ENCODE measurements at regions not wholly inside any gene's neighbourhood (a gene's known extent, or its start where the extent isn't known, plus 50 kb on each side); places are given as distances from the start of the nearest gene placed in this dataset.
A peak's percentile ranks its signal among the peaks of the same experiment; 100 is the strongest.
"Not testable (repeated sequence)": the region's sequence is repeated elsewhere in the genome, so short reads cannot be mapped to it uniquely, and the experiment has no call there.

DNA sequence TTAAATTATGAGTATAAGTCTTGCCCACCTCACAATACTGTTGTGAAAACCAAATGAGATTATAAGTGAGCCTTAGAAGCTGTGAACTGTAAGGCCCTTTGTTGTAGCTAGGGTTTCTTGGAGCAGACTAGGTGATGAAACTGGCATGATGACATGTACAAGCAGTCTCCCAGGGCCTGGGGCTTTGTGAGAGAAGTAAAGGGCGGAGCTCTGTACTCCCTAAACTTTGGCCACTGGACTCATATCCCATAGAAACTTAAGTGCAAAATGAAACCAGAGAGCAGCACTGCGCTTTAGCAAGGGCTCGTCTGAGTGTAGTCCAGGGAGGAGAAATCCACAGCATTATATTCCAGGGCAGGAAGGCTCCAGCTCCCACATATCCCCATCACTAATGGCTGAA, 385.6 kb upstream of the FGF16 start:
- H3K9me3 Mint-ChIP-seq, result no peaks in the 10 kb centered on the region
- H3K27me3 Mint-ChIP-seq, result no peaks in the 10 kb centered on the region
- H3K4me3 Mint-ChIP-seq, result no peak overlapping the region
- no peak overlapping the region for H3K27ac Mint-ChIP-seq
- H3K36me3 Mint-ChIP-seq (ENCODE audit: low read depth), result no peaks in the 10 kb centered on the region
- no peaks in the 10 kb centered on the region for H3K4me1 Mint-ChIP-seq (ENCODE audit: low read depth)

DNA sequence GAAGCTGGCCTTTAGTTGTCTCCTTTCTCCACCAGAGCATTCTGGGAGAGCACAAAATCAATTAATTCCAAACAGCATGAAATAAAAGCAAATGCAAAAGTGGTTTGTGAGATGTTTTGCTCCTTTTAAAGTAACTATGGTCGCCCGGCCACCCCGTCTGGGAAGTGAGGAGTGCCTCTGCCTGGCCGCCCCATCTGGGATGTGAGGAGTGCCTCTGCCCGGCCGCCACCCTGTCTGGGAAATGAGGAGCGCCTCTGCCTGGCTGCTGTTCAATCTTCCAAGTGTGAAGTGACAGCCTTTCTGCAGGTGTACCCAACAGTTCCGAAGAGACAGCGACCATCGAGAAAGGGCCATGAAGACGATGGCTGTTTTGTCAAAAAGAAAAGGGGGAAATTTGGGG, 381.3 kb upstream of the FGF16 start:
- H3K27me3 Mint-ChIP-seq, result no peaks in the 10 kb centered on the region
- no peaks in the 10 kb centered on the region for H3K9me3 Mint-ChIP-seq
- H3K36me3 Mint-ChIP-seq (ENCODE audit: low read depth), result no peaks in the 10 kb centered on the region
- no peak overlapping the region for H3K27ac Mint-ChIP-seq
- peaks cover 9% of the 10 kb centered on the region for H3K4me1 Mint-ChIP-seq (ENCODE audit: low read depth)
- no peak overlapping the region for H3K4me3 Mint-ChIP-seq

- no peaks in the 10 kb centered on the region for H3K36me3 Mint-ChIP-seq (ENCODE audit: low read depth)
- H3K4me3 Mint-ChIP-seq, result peak overlapping the region; percentile 27
- peaks cover 1% of the 10 kb centered on the region for H3K27me3 Mint-ChIP-seq
- peak overlapping the region; percentile 29 for H3K27ac Mint-ChIP-seq
- peaks cover 9% of the 10 kb centered on the region for H3K4me1 Mint-ChIP-seq (ENCODE audit: low read depth)
- H3K9me3 Mint-ChIP-seq, result no peaks in the 10 kb centered on the region
Observed at GRCh38 chrX:77070202-77070918, 376.8 kb upstream of the FGF16 start.

DNA sequence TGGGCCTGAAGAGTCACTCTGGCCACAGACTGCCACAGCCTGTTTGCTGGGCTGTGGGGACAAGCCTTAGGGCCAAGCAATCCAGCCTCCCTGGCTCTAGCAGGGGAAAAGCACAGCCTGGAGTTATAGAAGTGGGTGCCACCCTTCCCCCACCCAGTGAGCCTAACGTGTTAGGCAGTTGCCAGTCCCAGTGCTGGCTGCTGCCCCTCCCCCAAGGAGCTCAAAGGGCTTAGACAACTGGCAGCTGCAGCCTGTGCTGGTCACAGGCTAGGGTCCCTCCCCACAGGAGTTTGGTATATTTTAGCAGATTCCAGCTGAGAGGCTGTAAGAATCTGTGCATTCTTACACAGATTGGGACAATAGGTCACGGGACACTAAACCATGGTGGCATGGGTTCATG, 370.3 kb upstream of the FGF16 start:
- Mint-ChIP-seq H3K4me3 (no peak overlapping the region), H3K27me3 (peaks cover 4% of the 10 kb centered on the region), H3K9me3 (peaks cover 11% of the 10 kb centered on the region), H3K36me3 (ENCODE audit: low read depth) (no peaks in the 10 kb centered on the region), H3K27ac (no peak overlapping the region), H3K4me1 (ENCODE audit: low read depth) (no peaks in the 10 kb centered on the region)

DNA sequence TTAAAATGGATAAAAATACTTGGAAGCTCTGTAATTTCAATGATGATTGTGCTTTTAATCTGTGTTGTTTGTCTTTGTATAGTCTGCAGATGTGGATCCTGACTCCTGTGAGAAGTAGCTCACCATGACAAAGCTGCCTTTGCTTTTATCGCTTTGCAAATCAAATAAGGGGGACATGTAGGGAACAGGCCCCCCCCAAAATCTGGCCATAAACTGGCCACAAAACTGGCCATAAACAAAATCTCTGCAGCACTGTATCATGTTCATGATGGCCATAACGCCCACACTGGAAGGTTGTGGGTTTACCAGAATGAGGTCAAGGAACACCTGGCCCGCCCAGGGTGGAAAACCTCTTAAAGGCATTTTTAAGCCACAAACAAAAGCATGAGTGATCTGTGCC, 366.0 kb upstream of the FGF16 start:
- H3K4me1 Mint-ChIP-seq (ENCODE audit: low read depth); H3K27me3 Mint-ChIP-seq: not testable (repeated sequence)
- peaks cover 12% of the 10 kb centered on the region for H3K9me3 Mint-ChIP-seq

GRCh38 chrX:77085372-77085771, 361.8 kb upstream of the FGF16 start:
- H3K4me1 Mint-ChIP-seq (ENCODE audit: low read depth), result no peaks in the 10 kb centered on the region
- H3K27ac Mint-ChIP-seq, result no peak overlapping the region
- no peaks in the 10 kb centered on the region for H3K27me3 Mint-ChIP-seq
- no peaks in the 10 kb centered on the region for H3K36me3 Mint-ChIP-seq (ENCODE audit: low read depth)
- no peak overlapping the region for H3K4me3 Mint-ChIP-seq
- peaks cover 8% of the 10 kb centered on the region for H3K9me3 Mint-ChIP-seq

More for the DNA sequence above, 366.0 kb upstream of the FGF16 start:
- not testable (repeated sequence) for H3K27ac Mint-ChIP-seq; H3K4me3 Mint-ChIP-seq; H3K36me3 Mint-ChIP-seq (ENCODE audit: low read depth)

DNA sequence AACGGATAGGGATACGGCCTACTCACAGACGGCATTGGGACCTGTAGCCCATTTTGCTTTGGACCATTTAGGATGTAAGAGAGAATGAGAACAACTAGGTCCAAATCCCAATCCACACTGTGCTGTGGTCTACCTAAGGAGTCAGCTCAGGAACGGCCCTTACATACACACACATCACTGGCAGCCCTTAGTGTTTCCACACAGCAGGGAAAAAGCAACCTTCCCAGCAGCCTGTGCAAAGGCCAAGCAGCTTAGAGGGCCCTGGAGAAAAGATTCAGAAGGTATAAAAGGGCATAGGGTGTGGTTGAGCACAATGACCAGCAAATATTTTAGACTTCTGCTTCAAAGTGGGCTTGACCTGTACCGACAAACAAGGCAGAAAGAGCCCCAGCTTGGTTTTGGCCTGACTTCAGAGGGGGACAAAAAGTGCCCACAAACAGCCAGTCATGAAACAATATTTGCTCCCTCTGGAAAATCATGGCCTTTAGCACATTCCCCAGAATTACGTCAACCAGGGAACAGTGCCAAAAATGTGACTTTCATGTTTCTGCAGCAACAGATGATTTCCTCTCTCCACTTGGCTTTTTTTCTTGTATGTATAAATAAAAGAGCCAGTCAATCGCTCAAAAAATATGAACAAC, 359.5 kb upstream of the FGF16 start:
- Mint-ChIP-seq H3K4me1 (ENCODE audit: low read depth) (no peaks in the 10 kb centered on the region), H3K27me3 (no peaks in the 10 kb centered on the region), H3K27ac (no peak overlapping the region), H3K36me3 (ENCODE audit: low read depth) (no peaks in the 10 kb centered on the region), H3K4me3 (no peak overlapping the region), H3K9me3 (no peaks in the 10 kb centered on the region)

- H3K4me1 Mint-ChIP-seq (ENCODE audit: low read depth), result no peaks in the 10 kb centered on the region
- H3K9me3 Mint-ChIP-seq, result no peaks in the 10 kb centered on the region
- no peaks in the 10 kb centered on the region for H3K36me3 Mint-ChIP-seq (ENCODE audit: low read depth)
- H3K27me3 Mint-ChIP-seq, result no peaks in the 10 kb centered on the region
- H3K27ac Mint-ChIP-seq, result no peak overlapping the region
- no peak overlapping the region for H3K4me3 Mint-ChIP-seq
Observed at GRCh38 chrX:77088233-77088632, 359.0 kb upstream of the FGF16 start.

- H3K27me3 Mint-ChIP-seq, result no peaks in the 10 kb centered on the region
- H3K4me3 Mint-ChIP-seq, result no peak overlapping the region
- H3K36me3 Mint-ChIP-seq (ENCODE audit: low read depth), result no peaks in the 10 kb centered on the region
- H3K9me3 Mint-ChIP-seq, result no peaks in the 10 kb centered on the region
- H3K27ac Mint-ChIP-seq, result no peak overlapping the region
- no peaks in the 10 kb centered on the region for H3K4me1 Mint-ChIP-seq (ENCODE audit: low read depth)
Observed at GRCh38 chrX:77114501-77114900, 332.7 kb upstream of the FGF16 start.

DNA sequence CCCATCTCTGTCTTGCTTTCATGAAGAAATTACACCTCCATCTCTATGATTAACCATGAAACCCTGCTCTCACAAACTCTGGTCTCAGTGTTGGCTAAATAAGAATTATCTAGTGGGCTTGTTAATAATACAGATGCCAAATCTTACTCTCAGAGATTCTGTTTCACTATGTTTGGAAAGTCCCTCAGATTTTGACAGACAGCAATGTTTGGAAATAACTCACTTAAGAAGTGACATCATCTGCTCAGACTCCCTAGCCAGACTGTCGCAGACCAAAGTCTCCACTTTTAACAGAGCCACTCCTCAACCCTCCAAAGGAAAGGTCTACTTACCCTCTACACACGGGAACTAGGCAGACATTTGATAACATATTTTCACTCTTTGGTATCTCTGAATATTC, 328.5 kb upstream of the FGF16 start:
- no peaks in the 10 kb centered on the region for H3K4me1 Mint-ChIP-seq (ENCODE audit: low read depth)
- H3K9me3 Mint-ChIP-seq, result no peaks in the 10 kb centered on the region
- H3K27ac Mint-ChIP-seq, result no peak overlapping the region
- H3K27me3 Mint-ChIP-seq, result no peaks in the 10 kb centered on the region
- no peaks in the 10 kb centered on the region for H3K36me3 Mint-ChIP-seq (ENCODE audit: low read depth)
- H3K4me3 Mint-ChIP-seq, result no peak overlapping the region

- no peaks in the 10 kb centered on the region for H3K9me3 Mint-ChIP-seq
- H3K4me3 Mint-ChIP-seq, result no peak overlapping the region
- H3K27ac Mint-ChIP-seq, result no peak overlapping the region
- H3K4me1 Mint-ChIP-seq (ENCODE audit: low read depth), result no peaks in the 10 kb centered on the region
- no peaks in the 10 kb centered on the region for H3K36me3 Mint-ChIP-seq (ENCODE audit: low read depth)
- no peaks in the 10 kb centered on the region for H3K27me3 Mint-ChIP-seq
Observed at GRCh38 chrX:77119706-77120105, 327.5 kb upstream of the FGF16 start.

DNA sequence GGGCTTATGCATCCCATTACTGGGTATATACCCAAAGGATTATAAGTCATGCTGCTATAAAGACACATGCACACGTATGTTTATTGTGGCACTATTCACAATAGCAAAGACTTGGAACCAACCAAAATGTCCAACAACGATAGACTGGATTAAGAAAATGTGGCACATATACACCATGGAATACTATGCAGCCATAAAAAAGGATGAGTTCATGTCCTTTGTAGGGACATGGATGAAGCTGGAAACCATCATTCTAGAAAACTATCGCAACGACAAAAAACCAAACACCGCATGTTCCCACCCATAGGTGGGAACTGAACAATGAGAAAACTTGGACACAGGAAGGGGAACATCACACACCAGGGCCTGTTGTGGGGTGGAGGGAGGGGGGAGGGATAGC, 323.3 kb upstream of the FGF16 start:
- H3K27ac Mint-ChIP-seq; H3K9me3 Mint-ChIP-seq; H3K27me3 Mint-ChIP-seq; H3K4me1 Mint-ChIP-seq (ENCODE audit: low read depth); H3K4me3 Mint-ChIP-seq; H3K36me3 Mint-ChIP-seq (ENCODE audit: low read depth): not testable (repeated sequence)

GRCh38 chrX:77127571-77127970, 319.6 kb upstream of the FGF16 start:
- H3K4me3 Mint-ChIP-seq; H3K27ac Mint-ChIP-seq; H3K9me3 Mint-ChIP-seq; H3K36me3 Mint-ChIP-seq (ENCODE audit: low read depth); H3K27me3 Mint-ChIP-seq; H3K4me1 Mint-ChIP-seq (ENCODE audit: low read depth): not testable (repeated sequence)

GRCh38 chrX:77143907-77144306, 303.3 kb upstream of the FGF16 start:
- Mint-ChIP-seq H3K4me1 (ENCODE audit: low read depth) (no peaks in the 10 kb centered on the region), H3K36me3 (ENCODE audit: low read depth) (no peaks in the 10 kb centered on the region), H3K27me3 (no peaks in the 10 kb centered on the region), H3K4me3 (no peak overlapping the region), H3K27ac (no peak overlapping the region), H3K9me3 (peaks cover 4% of the 10 kb centered on the region)

- Mint-ChIP-seq H3K27ac (no peak overlapping the region), H3K36me3 (ENCODE audit: low read depth) (no peaks in the 10 kb centered on the region), H3K9me3 (peaks cover 9% of the 10 kb centered on the region), H3K27me3 (no peaks in the 10 kb centered on the region), H3K4me3 (no peak overlapping the region), H3K4me1 (ENCODE audit: low read depth) (no peaks in the 10 kb centered on the region)
Observed at GRCh38 chrX:77160301-77160700, 286.9 kb upstream of the FGF16 start.

GRCh38 chrX:77162777-77163176, 284.4 kb upstream of the FGF16 start:
- no peaks in the 10 kb centered on the region for H3K36me3 Mint-ChIP-seq (ENCODE audit: low read depth)
- no peak overlapping the region for H3K4me3 Mint-ChIP-seq
- H3K4me1 Mint-ChIP-seq (ENCODE audit: low read depth), result no peaks in the 10 kb centered on the region
- H3K27ac Mint-ChIP-seq, result no peak overlapping the region
- peaks cover 9% of the 10 kb centered on the region for H3K9me3 Mint-ChIP-seq
- H3K27me3 Mint-ChIP-seq, result no peaks in the 10 kb centered on the region

All from stimulated activated naive CD8-positive, alpha-beta T cell treated with anti-CD3 and anti-CD28 coated beads, Interleukin-15, Interleukin-2, amounts not matched to agents 100 ng/mL and 50 ng/mL, for 24 hours (primary cell).